Naive thymus-derived CD4-positive, alpha-beta T cell (primary cell): ENCODE measurements at regions not wholly inside any gene's neighbourhood (a gene's known extent, or its start where the extent isn't known, plus 50 kb on each side); places are given as distances from the start of the nearest gene placed in this dataset.

Experiments used
- ATAC-seq: fragments of 150-1000 bp; cut with Tn5 transposase; 2 replicates; pipeline ENCODE4 v1.10.0; 2021; ENCODE audit warnings: mild to moderate bottlenecking, moderate library complexity
- CTCF ChIA-PET: fragments of 350-600 bp; sonication (Branson Sonifier 250); formaldehyde crosslinking; loops from one replicate; lab custom pipeline; 2021; ENCODE audit warnings: antibody characterized with exemption; lab: Charles Lee
- POLR2A ChIA-PET: fragments of 350-600 bp; sonication (Branson Sonifier 250); formaldehyde crosslinking; loops from one replicate; lab custom pipeline; 2021; ENCODE audit warnings: antibody characterized with exemption, inconsistent platforms; lab: Charles Lee
- DNase-seq, 9 donors: peaks; one replicate each; pipeline versions ENCODE4 v3.0.0 to v3.0.0-alpha.2; 2020 to 2022; ENCODE audit warnings: mixed read lengths in 1 of 9
- H3K27ac ChIP-seq: one replicate; pipeline ENCODE4 v1.7.0; 2013; ENCODE audit warnings: mild to moderate bottlenecking, low read depth, low read length, moderate library complexity
- H3K27me3 ChIP-seq, 2 donors: one replicate each; pipeline ENCODE4 v1.7.0; 2013; ENCODE audit warnings: low read length in 2 of 2, mild to moderate bottlenecking in 2 of 2, moderate library complexity in 2 of 2; ENCODE audit not compliant: control insufficient read depth in 2 of 2, insufficient read depth in 2 of 2
- H3K36me3 ChIP-seq, 3 experiments: 1 replicate in 2 of 3; 2 replicates in 1 of 3; pipeline ENCODE4 v1.7.0; 2013; ENCODE audit warnings: low read length in 3 of 3, mild to moderate bottlenecking in 3 of 3, moderate library complexity in 1 of 3; ENCODE audit not compliant: insufficient read depth in 3 of 3, control insufficient read depth in 2 of 3
- H3K4me1 ChIP-seq, 2 donors: one replicate each; pipeline ENCODE4 v1.7.0; 2013; ENCODE audit warnings: low read length in 2 of 2, mild to moderate bottlenecking in 2 of 2, moderate library complexity in 1 of 2; ENCODE audit not compliant: control insufficient read depth in 2 of 2, insufficient read depth in 2 of 2
- H3K4me3 ChIP-seq: 2 replicates; pipeline ENCODE4 v1.7.0; 2013; ENCODE audit warnings: mild to moderate bottlenecking, low read length
- H3K9me3 ChIP-seq, 3 experiments: 1 replicate in 2 of 3; 2 replicates in 1 of 3; pipeline ENCODE4 v1.7.0; 2013; ENCODE audit warnings: low read length in 3 of 3; ENCODE audit not compliant: control insufficient read depth in 2 of 3
- H3K27ac Mint-ChIP-seq, 9 donors: one replicate each; pipeline ENCODE4 v1.8.0; 2020 to 2022; ENCODE audit warnings: mixed read lengths in 9 of 9, mild to moderate bottlenecking in 8 of 9, moderate library complexity in 5 of 9, inconsistent platforms in 2 of 9
- H3K27me3 Mint-ChIP-seq, 5 donors: one replicate each; pipeline ENCODE4 v1.8.0; 2021 to 2022; ENCODE audit warnings: mixed read lengths in 5 of 5, mild to moderate bottlenecking in 1 of 5
- H3K36me3 Mint-ChIP-seq, 5 donors: one replicate each; pipeline ENCODE4 v1.8.0; 2020 to 2022; ENCODE audit warnings: mixed read lengths in 5 of 5, mild to moderate bottlenecking in 3 of 5, inconsistent platforms in 1 of 5
- H3K4me1 Mint-ChIP-seq, 7 donors: one replicate each; pipeline ENCODE4 v1.8.0; 2020 to 2022; ENCODE audit warnings: mixed read lengths in 7 of 7, mild to moderate bottlenecking in 3 of 7, inconsistent platforms in 1 of 7
- H3K4me3 Mint-ChIP-seq, 10 donors: one replicate each; pipeline ENCODE4 v1.8.0; 2020 to 2022; ENCODE audit warnings: mild to moderate bottlenecking in 10 of 10, mixed read lengths in 10 of 10, moderate library complexity in 6 of 10, inconsistent platforms in 2 of 10
- H3K9me3 Mint-ChIP-seq, 11 donors: one replicate each; pipeline ENCODE4 v1.8.0; 2020 to 2022; ENCODE audit warnings: mixed read lengths in 11 of 11, mild to moderate bottlenecking in 4 of 11, inconsistent platforms in 1 of 11, moderate library complexity in 1 of 11
- intact Hi-C, 2 donors: fragments of 100-400 bp; cut with micrococcal nuclease; formaldehyde crosslinking; loops; one replicate each; pipeline ENCODE4 v1.15.1; 2023

DNA sequence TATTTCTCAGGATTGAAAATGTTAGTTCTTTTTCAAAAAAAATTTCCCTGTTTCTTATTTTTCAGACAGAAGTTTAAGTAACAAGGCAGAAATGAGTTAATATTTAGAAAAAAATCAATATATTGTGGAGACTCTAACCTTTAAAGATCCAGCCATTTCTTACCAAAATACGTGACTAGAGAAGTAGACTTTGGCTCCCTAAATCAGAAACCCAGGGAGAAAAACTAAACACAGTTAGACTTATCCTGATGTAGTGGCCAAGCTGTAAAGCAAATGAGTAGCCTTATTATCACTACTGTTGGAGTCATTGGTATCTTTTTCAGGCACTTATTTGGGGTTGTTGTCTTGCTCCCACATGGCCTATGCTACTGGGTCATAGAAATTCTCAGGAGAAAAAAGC, 1556.4 kb upstream of the ADGRL3 start:
- no peaks in the 10 kb centered on the region for H3K9me3 ChIP-seq
- H3K4me1 Mint-ChIP-seq: no peaks in the 10 kb centered on the region
- CTCF ChIA-PET: no interaction called here
- no peaks in the 10 kb centered on the region for H3K27me3 Mint-ChIP-seq
- intact Hi-C loops: no loop called here
- H3K27me3 ChIP-seq: no peaks in the 10 kb centered on the region
- H3K4me1 ChIP-seq: no peaks in the 10 kb centered on the region
- H3K27ac Mint-ChIP-seq: no peak overlapping the region
- ATAC-seq: no peak
- no peak overlapping the region for H3K4me3 ChIP-seq
- H3K36me3 Mint-ChIP-seq: no peaks in the 10 kb centered on the region
- no peak for DNase-seq
- H3K4me3 Mint-ChIP-seq: no peak overlapping the region
- H3K27ac ChIP-seq: no peak overlapping the region
- POLR2A ChIA-PET: no interaction called here
- H3K9me3 Mint-ChIP-seq: peaks cover 0 to 20% (median 4%) of the 10 kb centered on the region in 11 donors
- no peaks in the 10 kb centered on the region for H3K36me3 ChIP-seq

DNA sequence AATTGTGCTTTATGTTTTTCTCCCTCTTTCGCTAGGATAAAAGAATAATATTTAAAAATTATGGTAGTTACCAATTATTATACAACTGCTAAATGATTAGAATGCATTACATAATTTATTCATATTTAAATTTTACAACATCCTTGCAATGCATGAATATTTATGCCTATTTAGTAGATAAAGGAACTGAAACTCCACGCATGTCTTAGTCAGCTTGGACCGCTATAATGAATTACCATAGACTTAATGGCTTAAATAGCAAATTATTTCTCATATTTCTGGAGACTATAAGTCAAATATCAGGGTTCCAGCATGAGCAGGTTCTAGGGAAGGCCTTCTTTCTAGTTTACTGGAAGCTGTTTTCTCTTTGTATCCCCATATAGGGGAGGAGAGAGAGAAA, 1555.4 kb upstream of the ADGRL3 start:
- H3K27ac Mint-ChIP-seq: no peak overlapping the region
- Histone ChIP-seq H3K27me3 (no peaks in the 10 kb centered on the region), H3K9me3 (no peaks in the 10 kb centered on the region), H3K4me3 (no peak overlapping the region), H3K36me3 (no peaks in the 10 kb centered on the region), H3K27ac (no peak overlapping the region), H3K4me1 (no peaks in the 10 kb centered on the region)
- H3K36me3 Mint-ChIP-seq: no peaks in the 10 kb centered on the region
- no peaks in the 10 kb centered on the region for H3K27me3 Mint-ChIP-seq
- ChIA-PET POLR2A (no interaction called here), CTCF (no interaction called here)
- no peak for ATAC-seq
- H3K4me3 Mint-ChIP-seq: no peak overlapping the region
- H3K4me1 Mint-ChIP-seq: no peaks in the 10 kb centered on the region
- peaks cover 0 to 12% (median 2%) of the 10 kb centered on the region in 11 donors for H3K9me3 Mint-ChIP-seq
- intact Hi-C loops: no loop called here
- no peak for DNase-seq

GRCh38 chr4:59646082-59646481, 1554.0 kb upstream of the ADGRL3 start:
- peaks cover 0 to 15% (median 7%) of the 10 kb centered on the region in 11 donors for H3K9me3 Mint-ChIP-seq
- Histone ChIP-seq H3K4me1 (no peaks in the 10 kb centered on the region), H3K27me3 (no peaks in the 10 kb centered on the region), H3K36me3 (no peaks in the 10 kb centered on the region), H3K9me3 (no peaks in the 10 kb centered on the region), H3K27ac (no peak overlapping the region), H3K4me3 (no peak overlapping the region)
- H3K4me1 Mint-ChIP-seq: no peaks in the 10 kb centered on the region
- no peaks in the 10 kb centered on the region for H3K27me3 Mint-ChIP-seq
- ChIA-PET POLR2A (no interaction called here), CTCF (no interaction called here)
- H3K4me3 Mint-ChIP-seq: no peak overlapping the region
- intact Hi-C loops: no loop called here
- H3K36me3 Mint-ChIP-seq: no peaks in the 10 kb centered on the region
- no peak for DNase-seq
- H3K27ac Mint-ChIP-seq: no peak overlapping the region
- no peak for ATAC-seq

GRCh38 chr4:59647011-59647410, 1553.1 kb upstream of the ADGRL3 start:
- H3K27me3 Mint-ChIP-seq: no peaks in the 10 kb centered on the region
- Histone ChIP-seq H3K36me3 (no peaks in the 10 kb centered on the region), H3K9me3 (no peaks in the 10 kb centered on the region), H3K4me3 (no peak overlapping the region), H3K27ac (no peak overlapping the region), H3K27me3 (no peaks in the 10 kb centered on the region), H3K4me1 (no peaks in the 10 kb centered on the region)
- ChIA-PET CTCF (no interaction called here), POLR2A (no interaction called here)
- DNase-seq: no peak
- no peaks in the 10 kb centered on the region for H3K4me1 Mint-ChIP-seq
- intact Hi-C loops: no loop called here
- H3K36me3 Mint-ChIP-seq: no peaks in the 10 kb centered on the region
- no peak overlapping the region for H3K4me3 Mint-ChIP-seq
- ATAC-seq: no peak
- peaks cover 0 to 15% (median 6%) of the 10 kb centered on the region in 11 donors for H3K9me3 Mint-ChIP-seq
- no peak overlapping the region for H3K27ac Mint-ChIP-seq

DNA sequence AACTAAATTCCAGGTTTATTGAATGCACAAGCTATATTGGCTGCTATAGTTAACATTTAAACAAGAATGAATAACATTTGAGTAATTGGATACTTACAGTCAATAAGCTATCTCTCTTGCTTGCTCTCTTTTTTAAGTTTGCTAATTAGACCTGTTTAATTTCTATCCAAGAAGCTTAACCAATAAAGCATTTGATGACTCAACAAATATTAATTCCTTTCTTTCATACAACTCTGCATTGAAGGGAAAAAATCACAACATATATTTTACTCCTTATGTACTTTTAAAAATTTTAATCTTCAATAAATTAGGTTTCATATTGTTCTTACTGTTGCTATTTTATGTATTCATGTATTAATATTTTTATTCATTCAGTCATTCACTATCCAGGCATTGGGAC, 1552.6 kb upstream of the ADGRL3 start:
- no peak for ATAC-seq
- POLR2A ChIA-PET: no interaction called here
- no peaks in the 10 kb centered on the region for H3K36me3 ChIP-seq

DNA sequence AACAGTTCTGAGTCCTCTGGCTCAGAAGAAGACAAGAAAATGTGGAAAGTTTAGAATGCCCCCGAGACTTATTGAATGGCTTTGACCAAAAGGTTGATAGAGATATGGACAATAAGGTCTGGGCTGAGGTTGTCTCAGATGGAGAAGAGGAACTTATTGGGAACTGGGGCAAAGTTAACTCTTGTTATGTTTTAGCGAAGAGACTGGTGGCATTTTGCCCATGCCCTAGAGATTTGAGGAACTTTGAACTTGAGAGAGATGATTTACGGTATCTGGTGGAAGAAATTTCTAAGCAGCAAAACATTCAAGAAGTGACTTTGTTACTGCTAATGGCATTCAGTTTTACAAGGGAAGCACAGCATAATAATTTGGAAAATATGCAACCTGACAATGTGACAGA, 1549.3 kb upstream of the ADGRL3 start:
- H3K27ac ChIP-seq: no peak overlapping the region
- H3K4me3 ChIP-seq: no peak overlapping the region
- ChIA-PET POLR2A (no interaction called here), CTCF (no interaction called here)
- intact Hi-C loops: no loop called here
- ATAC-seq: no peak
- H3K27me3 ChIP-seq: no peaks in the 10 kb centered on the region
- no peak for DNase-seq
- Mint-ChIP-seq H3K27ac (no peak overlapping the region), H3K4me1 (no peaks in the 10 kb centered on the region), H3K4me3 (no peak overlapping the region), H3K27me3 (no peaks in the 10 kb centered on the region), H3K9me3 (peaks cover 0 to 15% (median 7%) of the 10 kb centered on the region in 11 donors), H3K36me3 (no peaks in the 10 kb centered on the region)
- no peaks in the 10 kb centered on the region for H3K4me1 ChIP-seq
- no peaks in the 10 kb centered on the region for H3K9me3 ChIP-seq
- H3K36me3 ChIP-seq: no peaks in the 10 kb centered on the region

More for the DNA sequence above, 1552.6 kb upstream of the ADGRL3 start:
- no peaks in the 10 kb centered on the region for H3K27me3 ChIP-seq
- H3K4me1 Mint-ChIP-seq: no peaks in the 10 kb centered on the region
- no peak overlapping the region for H3K4me3 Mint-ChIP-seq
- H3K9me3 Mint-ChIP-seq: peaks cover 0 to 12% (median 5%) of the 10 kb centered on the region in 11 donors
- no peaks in the 10 kb centered on the region for H3K27me3 Mint-ChIP-seq
- H3K4me1 ChIP-seq: no peaks in the 10 kb centered on the region
- H3K27ac Mint-ChIP-seq: no peak overlapping the region
- DNase-seq: no peak
- no peak overlapping the region for H3K27ac ChIP-seq
- no peaks in the 10 kb centered on the region for H3K9me3 ChIP-seq
- intact Hi-C loops: no loop called here
- no peaks in the 10 kb centered on the region for H3K36me3 Mint-ChIP-seq
- H3K4me3 ChIP-seq: no peak overlapping the region
- CTCF ChIA-PET: no interaction called here

- Mint-ChIP-seq H3K36me3 (peaks cover 0 to 6% (median 0%) of the 10 kb centered on the region in 5 donors), H3K4me1 (no peaks in the 10 kb centered on the region), H3K9me3 (peaks cover 4 to 33% (median 15%) of the 10 kb centered on the region in 11 donors), H3K27ac (no peak overlapping the region), H3K4me3 (no peak overlapping the region), H3K27me3 (no peaks in the 10 kb centered on the region)
- DNase-seq (no peak), ATAC-seq (no peak)
- Histone ChIP-seq H3K36me3 (no peaks in the 10 kb centered on the region), H3K27me3 (no peaks in the 10 kb centered on the region), H3K4me1 (no peaks in the 10 kb centered on the region), H3K4me3 (no peak overlapping the region), H3K27ac (no peak overlapping the region), H3K9me3 (no peaks in the 10 kb centered on the region)
- intact Hi-C loops: no loop called here
- POLR2A ChIA-PET: no interaction called here
- CTCF ChIA-PET: no interaction called here
These were observed 1544.1 kb upstream of the ADGRL3 start for GRCh38 chr4:59655996-59656395.
